HCT116 (cell line): ENCODE measurements at regions not wholly inside any gene's neighbourhood (a gene's known extent, or its start where the extent isn't known, plus 50 kb on each side); places are given as distances from the start of the nearest gene placed in this dataset.

Source experiments
- ATAC-seq: fragments of 200-7000 bp; cut with Tn5 transposase; 2 replicates; pipeline ENCODE4 v1.9.1; 2020; ENCODE audit warnings: mild to moderate bottlenecking, moderate library complexity
- BruUV-seq: library from RNA; stranded (reverse); fragments of 400-500 nt; replicated peaks from 2 replicates; lab custom pipeline; 2021; lab: Mats Ljungman, UMichigan
- CTCF ChIA-PET: fragments of 300-600 bp; sonication (Branson Sonifier 250); formaldehyde crosslinking; loops from one replicate; lab custom pipeline; 2021; ENCODE audit warnings: antibody characterized with exemption; lab: Charles Lee
- POLR2A ChIA-PET: fragments of 300-600, 350-600 bp; sonication (Branson Sonifier 250); formaldehyde crosslinking; loops from one replicate; lab custom pipeline; 2021; ENCODE audit warnings: antibody characterized with exemption; lab: Charles Lee
- RAD21 ChIA-PET, 2 experiments: fragments of 300-600 bp; sonication (Branson Sonifier 250); formaldehyde crosslinking; loops; one replicate each; lab custom pipeline; 2023; ENCODE audit warnings: low total read pairs in 2 of 2; ENCODE audit not compliant: uncharacterized antibody in 2 of 2, unreplicated experiment in 2 of 2, low non-redundant PET in 1 of 2; lab: Charles Lee
- DNase-seq: peaks from one replicate; pipeline ENCODE4 v3.0.0-alpha.2; 2010; ENCODE audit warnings: low read depth, low spot score
- H2AFZ ChIP-seq: fragments of 200-600 bp; shearing (Covaris generic), sonication (generic); 2 replicates; pipeline ENCODE4 v1.6.1; 2017; ENCODE audit warnings: low read depth, mixed run types, mixed read lengths, antibody characterized with exemption, low read length; ENCODE audit not compliant: poor library complexity, severe bottlenecking
- H3K27ac ChIP-seq: 2 replicates; pipeline ENCODE4 v1.5.1; 2012; ENCODE audit warnings: low read depth, low read length
- H3K27me3 ChIP-seq: fragments of 200-600 bp; sonication (generic); 2 replicates; pipeline ENCODE4 v1.6.1; 2016; ENCODE audit warnings: mixed run types, low read length, mixed read lengths; ENCODE audit not compliant: insufficient read depth
- H3K36me3 ChIP-seq, 2 experiments: fragments of 200-500 bp in 1 of 2; fragments of 200-600 bp in 1 of 2; sonication (Bioruptor generic) in 1 of 2; sonication (generic) in 1 of 2; 2 replicates each; pipeline versions ENCODE4 v1.5.1 to v1.6.1; 2014 to 2016; ENCODE audit warnings: low read length in 2 of 2, inconsistent platforms in 1 of 2, mixed read lengths in 1 of 2, mixed run types in 1 of 2; ENCODE audit not compliant: insufficient read depth in 2 of 2, control insufficient read depth in 1 of 2
- H3K4me1 ChIP-seq, 2 experiments: fragments of 200-600 bp in 1 of 2; sonication (generic) in 1 of 2; 2 replicates each; pipeline versions ENCODE4 v1.5.1 to v1.6.1; 2012 to 2017; ENCODE audit warnings: low read length in 2 of 2, inconsistent platforms in 1 of 2, mild to moderate bottlenecking in 1 of 2, mixed read lengths in 1 of 2, mixed run types in 1 of 2, moderate library complexity in 1 of 2; ENCODE audit not compliant: insufficient read depth in 2 of 2, control insufficient read depth in 1 of 2
- H3K4me2 ChIP-seq: fragments of 200-600 bp; sonication (generic); 2 replicates; pipeline ENCODE4 v1.6.1; 2017; ENCODE audit warnings: mixed run types, low read length, mixed read lengths
- H3K4me3 ChIP-seq, 2 experiments: fragments of 200-600 bp in 1 of 2; sonication (generic) in 1 of 2; replicated peaks in 1 of 2; 2 replicates each; pipeline ENCODE4 v1.5.1; 2011 to 2016; ENCODE audit warnings: low read length in 2 of 2, control low read depth in 1 of 2, low read depth in 1 of 2, mild to moderate bottlenecking in 1 of 2, mixed read lengths in 1 of 2, mixed run types in 1 of 2
- H3K79me2 ChIP-seq: fragments of 200-600 bp; sonication (generic); 2 replicates; pipeline ENCODE4 v1.6.1; 2017; ENCODE audit warnings: mild to moderate bottlenecking, mixed run types, low read length, moderate library complexity, mixed read lengths; ENCODE audit not compliant: insufficient read depth
- H3K9ac ChIP-seq: fragments of 200-600 bp; sonication (generic); 2 replicates; pipeline ENCODE4 v1.6.1; 2016; ENCODE audit warnings: low read length, mixed read lengths
- H3K9me2 ChIP-seq: fragments of 200-600 bp; sonication (generic), shearing (Covaris generic); 2 replicates; pipeline ENCODE4 v1.6.1; 2017; ENCODE audit warnings: mixed run types, mild to moderate bottlenecking, moderate library complexity; ENCODE audit not compliant: insufficient read depth
- H3K9me3 ChIP-seq, 2 experiments: fragments of 200-500 bp in 1 of 2; fragments of 200-600 bp in 1 of 2; sonication (Bioruptor generic) in 1 of 2; sonication (generic) in 1 of 2; 2 replicates each; pipeline ENCODE4 v1.6.1; 2014 to 2017; ENCODE audit warnings: low read length in 2 of 2, mixed read lengths in 2 of 2, inconsistent platforms in 1 of 2, low read depth in 1 of 2, mild to moderate bottlenecking in 1 of 2, mixed run types in 1 of 2, moderate library complexity in 1 of 2; ENCODE audit not compliant: control insufficient read depth in 1 of 2, insufficient read depth in 1 of 2
- H4K20me1 ChIP-seq: fragments of 200-600 bp; sonication (generic), shearing (Covaris generic); 2 replicates; pipeline ENCODE4 v1.6.1; 2017; ENCODE audit warnings: mixed run types, mild to moderate bottlenecking, moderate library complexity; ENCODE audit not compliant: insufficient read depth
- ELF1 ChIP-seq: IDR thresholded peaks from 2 replicates; pipeline ENCODE4 v1.6.1; 2012; ENCODE audit warnings: low read depth, borderline replicate concordance
- EZH2 ChIP-seq: fragments of 200-600 bp; sonication (generic); IDR thresholded peaks from 2 replicates; pipeline ENCODE4 v1.6.1; 2017; ENCODE audit warnings: antibody characterized with exemption, mixed run types
- RAD21 ChIP-seq: IDR thresholded peaks from 2 replicates; pipeline ENCODE4 v1.6.1; 2012; ENCODE audit warnings: low read depth, mild to moderate bottlenecking
- SIN3A ChIP-seq: IDR thresholded peaks from 2 replicates; pipeline ENCODE4 v1.6.1; 2012; ENCODE audit warnings: low read depth
- SP1 ChIP-seq: IDR thresholded peaks from 2 replicates; pipeline ENCODE4 v1.6.1; 2012; ENCODE audit warnings: low read depth
- YY1 ChIP-seq: IDR thresholded peaks from 2 replicates; pipeline ENCODE4 v1.6.1; 2011; ENCODE audit warnings: low read length, low read depth, moderate library complexity, mild to moderate bottlenecking; ENCODE audit not compliant: insufficient replicate concordance; ENCODE audit errors: extremely low read depth
- ZNF274 ChIP-seq: fragments of 200-500 bp; sonication (Bioruptor generic); IDR thresholded peaks from 2 replicates; pipeline ENCODE4 v1.6.1; 2014; ENCODE audit warnings: mild to moderate bottlenecking, low read depth, low read length, inconsistent platforms
- intact Hi-C: fragments of 100-400 bp; cut with micrococcal nuclease; formaldehyde crosslinking; loops from 2 replicates; pipeline ENCODE4 v1.10.0; 2022
- TF ChIP-seq, protein P1 (sequence below): IDR thresholded peaks from 2 replicates; pipeline ENCODE4 v1.6.1; 2012
- TF ChIP-seq, protein P2 (sequence below): IDR thresholded peaks from 2 replicates; pipeline ENCODE4 v1.6.1; 2012
- TF ChIP-seq, protein P3 (sequence below), 3 experiments: fragments of 200-600 bp in 1 of 3; sonication (generic) in 1 of 3; IDR thresholded peaks in 2 of 3; conservative IDR thresholded peaks in 1 of 3; 2 replicates each; pipeline ENCODE4 v1.5.1; 2012 to 2017; ENCODE audit warnings: low read depth in 2 of 3, low read length in 2 of 3, antibody characterized with exemption in 1 of 3, borderline replicate concordance in 1 of 3, control low read depth in 1 of 3, mild to moderate bottlenecking in 1 of 3, mixed read lengths in 1 of 3, mixed run types in 1 of 3, moderate library complexity in 1 of 3; ENCODE audit not compliant: insufficient read depth in 1 of 3

GRCh38 chr10:55400075-55400849 is 599.2 kb upstream of the PCDH15 start:
- no peaks in the 10 kb centered on the region for H4K20me1 ChIP-seq
- H3K4me3 ChIP-seq = no peak overlapping the region
- POLR2A ChIA-PET = no interaction called here
- H3K9me2 ChIP-seq = no peaks in the 10 kb centered on the region
- no peak overlapping the region for H2AFZ ChIP-seq
- H3K27ac ChIP-seq = no peak overlapping the region
- no TSS peak for BruUV-seq
- H3K9ac ChIP-seq = no peak overlapping the region
- CTCF ChIA-PET = no interaction called here
- no peaks in the 10 kb centered on the region for H3K27me3 ChIP-seq
- H3K4me2 ChIP-seq = no peak overlapping the region
- ATAC-seq = no peak
- TF ChIP-seq, protein P1, sequence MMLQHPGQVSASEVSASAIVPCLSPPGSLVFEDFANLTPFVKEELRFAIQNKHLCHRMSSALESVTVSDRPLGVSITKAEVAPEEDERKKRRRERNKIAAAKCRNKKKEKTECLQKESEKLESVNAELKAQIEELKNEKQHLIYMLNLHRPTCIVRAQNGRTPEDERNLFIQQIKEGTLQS = no peak
- TF ChIP-seq ZNF274 = no peak
- no peak for TF ChIP-seq ELF1
- TF ChIP-seq, protein P2, sequence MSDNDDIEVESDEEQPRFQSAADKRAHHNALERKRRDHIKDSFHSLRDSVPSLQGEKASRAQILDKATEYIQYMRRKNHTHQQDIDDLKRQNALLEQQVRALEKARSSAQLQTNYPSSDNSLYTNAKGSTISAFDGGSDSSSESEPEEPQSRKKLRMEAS = no peak
- TF ChIP-seq, protein P3, sequence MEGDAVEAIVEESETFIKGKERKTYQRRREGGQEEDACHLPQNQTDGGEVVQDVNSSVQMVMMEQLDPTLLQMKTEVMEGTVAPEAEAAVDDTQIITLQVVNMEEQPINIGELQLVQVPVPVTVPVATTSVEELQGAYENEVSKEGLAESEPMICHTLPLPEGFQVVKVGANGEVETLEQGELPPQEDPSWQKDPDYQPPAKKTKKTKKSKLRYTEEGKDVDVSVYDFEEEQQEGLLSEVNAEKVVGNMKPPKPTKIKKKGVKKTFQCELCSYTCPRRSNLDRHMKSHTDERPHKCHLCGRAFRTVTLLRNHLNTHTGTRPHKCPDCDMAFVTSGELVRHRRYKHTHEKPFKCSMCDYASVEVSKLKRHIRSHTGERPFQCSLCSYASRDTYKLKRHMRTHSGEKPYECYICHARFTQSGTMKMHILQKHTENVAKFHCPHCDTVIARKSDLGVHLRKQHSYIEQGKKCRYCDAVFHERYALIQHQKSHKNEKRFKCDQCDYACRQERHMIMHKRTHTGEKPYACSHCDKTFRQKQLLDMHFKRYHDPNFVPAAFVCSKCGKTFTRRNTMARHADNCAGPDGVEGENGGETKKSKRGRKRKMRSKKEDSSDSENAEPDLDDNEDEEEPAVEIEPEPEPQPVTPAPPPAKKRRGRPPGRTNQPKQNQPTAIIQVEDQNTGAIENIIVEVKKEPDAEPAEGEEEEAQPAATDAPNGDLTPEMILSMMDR (IDR thresholded peaks at IDR 0.05 in 2 of 3, conservative IDR thresholded peaks at IDR 0.05 in 1 of 3; ENCODE audit: borderline replicate concordance in 1 of 3, insufficient read depth in 1 of 3, low read depth in 2 of 3, low read length in 2 of 3) = no peak
- no peak for TF ChIP-seq SIN3A
- TF ChIP-seq YY1 = no peak
- TF ChIP-seq RAD21 = no peak
- TF ChIP-seq EZH2 = no peak
- TF ChIP-seq SP1 = no peak
- no peak for DNase-seq
- H3K36me3 ChIP-seq = no peaks in the 10 kb centered on the region
- no peaks in the 10 kb centered on the region for H3K79me2 ChIP-seq
- RAD21 ChIA-PET = no interaction called here
- H3K9me3 ChIP-seq = peaks cover 5 to 6% of the 10 kb centered on the region in 2 experiments; a peak in 1 of 4 replicates
- intact Hi-C loops = no loop called here
- H3K4me1 ChIP-seq = no peaks in the 10 kb centered on the region
